PC-9 (cell line): ENCODE measurements at regions not wholly inside any gene's neighbourhood (a gene's known extent, or its start where the extent isn't known, plus 50 kb on each side); places are given as distances from the start of the nearest gene placed in this dataset.

Experiments
- BruUV-seq: library from RNA; stranded (reverse); fragments of 400-500 nt; replicated peaks from 2 replicates; lab custom pipeline; 2021; lab: Mats Ljungman, UMichigan
- CTCF ChIA-PET: fragments of 300-600 bp; sonication (Branson Sonifier 250); formaldehyde crosslinking; loops from one replicate; lab custom pipeline; 2022; ENCODE audit warnings: antibody characterized with exemption; lab: Charles Lee
- POLR2A ChIA-PET: fragments of 300-600 bp; sonication (Branson Sonifier 250); formaldehyde crosslinking; loops from one replicate; lab custom pipeline; 2022; ENCODE audit warnings: antibody characterized with exemption; ENCODE audit not compliant: unreplicated experiment; lab: Charles Lee
- DNase-seq, 2 experiments: peaks; one replicate each; pipeline versions ENCODE4 v3.0.0 to v3.0.0-alpha.2; 2015 to 2022; ENCODE audit warnings: mixed read lengths in 1 of 2
- H2AFZ ChIP-seq: fragments of 200-600 bp; sonication (generic); 2 replicates; pipeline ENCODE4 v1.8.1; 2017; ENCODE audit warnings: antibody characterized with exemption
- H3F3A ChIP-seq: fragments of 200-600 bp; sonication (generic); 2 replicates; pipeline ENCODE4 v1.8.1; 2017; ENCODE audit warnings: antibody characterized with exemption, mild to moderate bottlenecking, low read depth; ENCODE audit not compliant: insufficient read depth
- H3K27ac ChIP-seq: fragments of 200-600 bp; sonication (generic); 2 replicates; pipeline ENCODE4 v1.6.1; 2016; ENCODE audit warnings: mixed run types
- H3K27me3 ChIP-seq: fragments of 200-600 bp; sonication (generic); 2 replicates; pipeline ENCODE4 v1.6.1; 2016; ENCODE audit warnings: low read depth, mixed run types; ENCODE audit not compliant: insufficient read depth
- H3K36me3 ChIP-seq: fragments of 200-600 bp; sonication (generic); 2 replicates; pipeline ENCODE4 v1.6.1; 2016; ENCODE audit warnings: low read depth, mixed run types
- H3K4me1 ChIP-seq: fragments of 200-600 bp; sonication (generic); replicated peaks from 2 replicates; pipeline ENCODE4 v1.6.1; 2016; ENCODE audit warnings: mixed run types; ENCODE audit not compliant: insufficient read depth
- H3K4me2 ChIP-seq: fragments of 200-600 bp; sonication (generic); 2 replicates; pipeline ENCODE4 v1.6.1; 2017; ENCODE audit warnings: mixed run types
- H3K4me3 ChIP-seq: fragments of 200-600 bp; sonication (generic); 2 replicates; pipeline ENCODE4 v1.6.1; 2016; ENCODE audit warnings: mixed run types
- H3K79me2 ChIP-seq: fragments of 200-600 bp; sonication (generic); 2 replicates; pipeline ENCODE4 v1.6.1; 2017; ENCODE audit warnings: low read depth, mixed run types
- H3K9me2 ChIP-seq: fragments of 200-600 bp; sonication (generic); 2 replicates; pipeline ENCODE4 v1.8.1; 2017; ENCODE audit warnings: mild to moderate bottlenecking; ENCODE audit not compliant: insufficient read depth
- H3K9me3 ChIP-seq: fragments of 200-600 bp; sonication (generic); 2 replicates; pipeline ENCODE4 v1.8.1; 2016; ENCODE audit warnings: low read depth; ENCODE audit not compliant: insufficient read depth
- H4K20me1 ChIP-seq: fragments of 200-600 bp; sonication (generic); 2 replicates; pipeline ENCODE4 v1.8.1; 2017; ENCODE audit not compliant: insufficient read depth
- EZH2 ChIP-seq: fragments of 200-600 bp; sonication (generic); IDR thresholded peaks from 2 replicates; pipeline ENCODE4 v1.8.0; 2017; ENCODE audit warnings: antibody characterized with exemption, low read depth
- intact Hi-C: fragments of 100-400 bp; cut with micrococcal nuclease; formaldehyde crosslinking; loops from one replicate; pipeline ENCODE4 v1.10.0; 2022; ENCODE audit not compliant: unreplicated experiment
- TF ChIP-seq, protein P1 (sequence below): fragments of 200-600 bp; sonication (generic); conservative IDR thresholded peaks from 2 replicates; pipeline ENCODE4 v1.6.1; 2017; ENCODE audit warnings: mixed run types, antibody characterized with exemption, mild to moderate bottlenecking, moderate library complexity

DNA sequence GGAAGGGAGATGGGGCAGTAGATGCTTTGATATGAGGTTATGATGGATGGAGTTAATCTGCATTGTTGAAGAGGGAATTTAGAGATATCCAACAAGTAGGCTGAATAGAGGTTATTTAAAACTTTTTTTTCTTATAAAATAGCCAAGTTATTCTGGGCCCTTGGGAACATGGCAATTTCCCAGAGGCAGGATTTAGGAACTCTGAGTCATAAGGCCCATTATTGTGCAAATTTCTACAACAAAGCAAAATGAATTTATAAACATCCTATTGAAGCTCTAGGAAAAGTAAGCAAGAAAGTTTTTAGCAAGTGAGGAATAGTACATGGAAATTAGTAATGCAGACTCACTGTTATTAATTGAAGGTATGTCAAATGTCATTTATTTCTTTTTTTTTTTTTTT is 160.9 kb upstream of the NPY start:
- intact Hi-C loops = no loop called here
- CTCF ChIA-PET = interaction anchor here (0.6 kb wide), 1 partner anchor 141 kb away, joined by 3 read pairs; no protein-coding TSS in a partner anchor
- H3K27ac ChIP-seq = no peak overlapping the region

DNA sequence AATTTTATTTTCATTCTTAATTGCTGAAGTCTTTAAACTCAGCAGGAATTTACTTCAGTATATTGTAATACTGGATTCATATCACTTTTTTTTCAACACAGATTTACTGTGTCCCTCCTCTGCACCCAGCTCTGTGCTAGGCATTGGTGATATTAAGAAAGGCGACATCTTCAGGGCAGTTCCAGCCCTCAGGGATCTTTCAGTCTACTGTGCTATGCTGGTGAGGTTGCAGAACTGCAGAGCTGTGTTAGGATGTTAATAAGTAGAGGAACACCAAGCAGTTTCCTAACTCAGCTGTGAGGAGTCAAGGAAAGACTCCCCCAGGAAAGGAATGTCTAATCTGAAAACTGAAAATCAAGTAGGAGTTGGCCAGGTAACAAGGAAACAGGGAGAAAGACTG is 158.2 kb upstream of the NPY start:
- CTCF ChIA-PET = no interaction called here
- Histone ChIP-seq H3F3A (no peaks in the 10 kb centered on the region), H4K20me1 (no peaks in the 10 kb centered on the region), H3K4me2 (no peak overlapping the region), H3K9me3 (no peaks in the 10 kb centered on the region), H3K4me1 (no peaks in the 10 kb centered on the region), H3K9me2 (no peaks in the 10 kb centered on the region), H3K27ac (no peak overlapping the region), H3K27me3 (no peaks in the 10 kb centered on the region), H2AFZ (no peak overlapping the region), H3K36me3 (no peaks in the 10 kb centered on the region), H3K4me3 (no peak overlapping the region), H3K79me2 (no peaks in the 10 kb centered on the region)
- POLR2A ChIA-PET = no interaction called here
- no TSS peak for BruUV-seq
- TF ChIP-seq, protein P1, sequence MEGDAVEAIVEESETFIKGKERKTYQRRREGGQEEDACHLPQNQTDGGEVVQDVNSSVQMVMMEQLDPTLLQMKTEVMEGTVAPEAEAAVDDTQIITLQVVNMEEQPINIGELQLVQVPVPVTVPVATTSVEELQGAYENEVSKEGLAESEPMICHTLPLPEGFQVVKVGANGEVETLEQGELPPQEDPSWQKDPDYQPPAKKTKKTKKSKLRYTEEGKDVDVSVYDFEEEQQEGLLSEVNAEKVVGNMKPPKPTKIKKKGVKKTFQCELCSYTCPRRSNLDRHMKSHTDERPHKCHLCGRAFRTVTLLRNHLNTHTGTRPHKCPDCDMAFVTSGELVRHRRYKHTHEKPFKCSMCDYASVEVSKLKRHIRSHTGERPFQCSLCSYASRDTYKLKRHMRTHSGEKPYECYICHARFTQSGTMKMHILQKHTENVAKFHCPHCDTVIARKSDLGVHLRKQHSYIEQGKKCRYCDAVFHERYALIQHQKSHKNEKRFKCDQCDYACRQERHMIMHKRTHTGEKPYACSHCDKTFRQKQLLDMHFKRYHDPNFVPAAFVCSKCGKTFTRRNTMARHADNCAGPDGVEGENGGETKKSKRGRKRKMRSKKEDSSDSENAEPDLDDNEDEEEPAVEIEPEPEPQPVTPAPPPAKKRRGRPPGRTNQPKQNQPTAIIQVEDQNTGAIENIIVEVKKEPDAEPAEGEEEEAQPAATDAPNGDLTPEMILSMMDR = no peak
- TF ChIP-seq EZH2 = no peak
- no peak for DNase-seq
- intact Hi-C loops = no loop called here

More for the DNA sequence above, 160.9 kb upstream of the NPY start:
- Histone ChIP-seq H3K36me3 (no peaks in the 10 kb centered on the region), H2AFZ (no peak overlapping the region), H3K79me2 (no peaks in the 10 kb centered on the region), H3K4me3 (no peak overlapping the region), H3K4me1 (peaks cover 4% of the 10 kb centered on the region), H3F3A (no peaks in the 10 kb centered on the region), H3K4me2 (no peak overlapping the region), H4K20me1 (no peaks in the 10 kb centered on the region), H3K27me3 (no peaks in the 10 kb centered on the region), H3K9me2 (no peaks in the 10 kb centered on the region), H3K9me3 (no peaks in the 10 kb centered on the region)
- POLR2A ChIA-PET = no interaction called here
- TF ChIP-seq, protein P1 = no peak
- TF ChIP-seq EZH2 = no peak
- no peak for DNase-seq
- no TSS peak for BruUV-seq

- Histone ChIP-seq H4K20me1 (no peaks in the 10 kb centered on the region), H3K79me2 (no peaks in the 10 kb centered on the region), H3K36me3 (no peaks in the 10 kb centered on the region), H3K9me2 (no peaks in the 10 kb centered on the region), H3K4me2 (no peak overlapping the region), H2AFZ (no peak overlapping the region), H3K9me3 (no peaks in the 10 kb centered on the region), H3F3A (no peaks in the 10 kb centered on the region), H3K4me1 (no peaks in the 10 kb centered on the region), H3K27me3 (no peaks in the 10 kb centered on the region), H3K4me3 (no peak overlapping the region), H3K27ac (no peak overlapping the region)
- intact Hi-C loops = no loop called here
- no peak for TF ChIP-seq EZH2
- TF ChIP-seq, protein P1 = no peak
- BruUV-seq = no TSS peak
- DNase-seq = no peak
- CTCF ChIA-PET = no interaction called here
- POLR2A ChIA-PET = no interaction called here
Observed at GRCh38 chr7:24127930-24128329, 156.1 kb upstream of the NPY start.
